Spleen (tissue), 11 donors: ENCODE measurements at regions not wholly inside any gene's neighbourhood (a gene's known extent, or its start where the extent isn't known, plus 50 kb on each side); places are given as distances from the start of the nearest gene placed in this dataset.
A peak's percentile ranks its signal among the peaks of the same experiment; 100 is the strongest.

ENCODE experiments used
- DNase-seq: peaks from one replicate; pipeline ENCODE4 v3.0.0-alpha.2; 2020
- H3K27ac ChIP-seq, 8 donors: fragments of 200-600 bp; sonication (generic) in 7 of 8; 1 replicate in 4 of 8; 2 replicates in 4 of 8; pipeline versions ENCODE4 v1.5.0 to v1.8.0; 2016 to 2021; ENCODE audit warnings: inconsistent platforms in 4 of 8, mild to moderate bottlenecking in 4 of 8, moderate library complexity in 1 of 8
- H3K27me3 ChIP-seq, 7 donors: fragments of 200-600 bp; sonication (generic) in 6 of 7; replicated peaks in 1 of 7; 1 replicate in 4 of 7; 2 replicates in 3 of 7; pipeline versions ENCODE4 v1.5.0 to v1.8.0; 2016 to 2021; ENCODE audit warnings: inconsistent platforms in 3 of 7, mild to moderate bottlenecking in 1 of 7
- H3K36me3 ChIP-seq, 6 donors: fragments of 200-600 bp; sonication (generic) in 5 of 6; 1 replicate in 4 of 6; 2 replicates in 2 of 6; pipeline versions ENCODE4 v1.5.0 to v1.8.0; 2016 to 2021; ENCODE audit warnings: inconsistent platforms in 2 of 6
- H3K4me1 ChIP-seq, 6 donors: fragments of 200-600 bp; sonication (generic) in 5 of 6; 1 replicate in 3 of 6; 2 replicates in 3 of 6; pipeline versions ENCODE4 v1.5.0 to v1.8.0; 2016 to 2021; ENCODE audit warnings: inconsistent platforms in 3 of 6
- H3K4me3 ChIP-seq, 8 donors: fragments of 200-600 bp; sonication (generic) in 7 of 8; 1 replicate in 4 of 8; 2 replicates in 4 of 8; pipeline versions ENCODE4 v1.5.0 to v1.8.0; 2016 to 2021; ENCODE audit warnings: inconsistent platforms in 4 of 8, mild to moderate bottlenecking in 4 of 8, moderate library complexity in 2 of 8
- H3K9me3 ChIP-seq, 8 donors: fragments of 200-600 bp; sonication (generic) in 7 of 8; 1 replicate in 4 of 8; 2 replicates in 4 of 8; pipeline versions ENCODE4 v1.5.0 to v1.8.0; 2016 to 2021; ENCODE audit warnings: inconsistent platforms in 4 of 8
- POLR2A ChIP-seq, 3 donors: fragments of 450-650 bp; IDR thresholded peaks; one replicate each; pipeline ENCODE4 v1.5.1; 2017; ENCODE audit warnings: antibody characterized with exemption in 3 of 3, mild to moderate bottlenecking in 1 of 3
- POLR2AphosphoS5 ChIP-seq, 3 donors: sonication (generic); formaldehyde crosslinking; IDR thresholded peaks; one replicate each; pipeline ENCODE4 v1.5.1; 2017; ENCODE audit warnings: antibody characterized with exemption in 3 of 3
- WGBS, 5 donors: extraction: QIAGEN DNeasy Blood & Tissue Kit in 3 of 5; methylation state at CpG; one replicate each; pipeline versions ENCODE4 v1.1.5 to v1.1.7; 2013 to 2018; 5-methylcytosine and 5-hydroxymethylcytosine counted together
- intact Hi-C: fragments of 100-400 bp; cut with DNase I; formaldehyde crosslinking; loops from one replicate; pipeline ENCODE4 v1.15.0; 2023; ENCODE audit warnings: low total_unique reads
- TF ChIP-seq, protein P1 (sequence below), 11 experiments: fragments of 200-600 bp in 7 of 11; fragments of 450-650 bp in 4 of 11; sonication (generic) in 4 of 11; IDR thresholded peaks in 8 of 11; conservative IDR thresholded peaks in 3 of 11; 1 replicate in 7 of 11; 2 replicates in 4 of 11; pipeline versions ENCODE4 v1.4.0 to v1.8.0; 2016 to 2021; ENCODE audit warnings: antibody characterized with exemption in 11 of 11, inconsistent platforms in 4 of 11, mild to moderate bottlenecking in 1 of 11
- donor health status: healthy with polysubstance abuse.
- donor health status: DM: no; HTN: no; CAD: no; lungs with moderate emphysema.
- donor health status: DM: no; HTN: no; CAD: no.
- donor health status: Bipolar disorder and iron deficiency.
- donor health status: healthy.
- donor health status: DM: no; HTN: no; CAD: no.
- donor health status: DM: yes; HTN: yes; CAD: no.

DNA sequence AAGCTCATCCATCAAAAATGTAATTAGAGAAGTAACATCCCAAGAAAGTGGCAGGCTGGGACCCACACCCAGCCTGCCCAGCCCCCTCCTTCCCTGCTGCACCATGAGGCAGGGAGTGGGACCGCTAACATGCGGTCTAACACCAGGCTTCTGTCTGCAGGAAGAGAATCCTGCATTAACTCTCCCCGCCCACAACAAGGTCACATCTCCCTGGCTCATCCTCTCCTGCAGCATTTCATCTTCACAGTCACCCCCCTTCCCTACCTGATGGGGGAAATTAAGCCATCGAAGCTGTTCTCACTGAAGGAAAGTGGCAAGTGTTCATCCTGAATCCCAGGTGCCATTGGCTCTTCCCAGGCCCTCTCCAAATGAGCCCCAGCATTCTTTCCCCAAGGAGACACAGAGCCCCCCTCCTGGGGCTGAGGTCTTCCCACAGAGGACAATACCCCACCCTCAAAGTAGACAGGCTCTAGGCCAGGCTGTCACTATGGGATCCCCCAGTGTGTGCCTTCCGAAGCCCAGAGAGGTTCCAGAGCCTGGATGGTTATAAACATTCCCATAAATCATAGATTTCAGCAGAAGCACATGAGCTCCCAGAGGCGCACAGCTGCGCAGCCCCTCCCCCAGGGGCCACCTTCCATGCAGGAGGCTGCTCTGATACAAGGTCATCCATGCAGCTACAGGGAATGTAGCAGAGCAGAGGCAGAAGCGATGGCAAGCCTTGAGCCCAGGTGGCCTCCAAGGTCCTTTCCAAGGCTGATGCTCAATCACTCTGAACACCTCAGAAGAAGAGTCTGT is 148.0 kb downstream of the OAT start:
- peak; percentile 47 for DNase-seq
- intact Hi-C loops = no loop called here
- H3K27ac ChIP-seq = no peak overlapping the region
- no peaks in the 10 kb centered on the region for H3K27me3 ChIP-seq
- H3K36me3 ChIP-seq = no peaks in the 10 kb centered on the region
- peaks cover 0 to 18% (median 5%) of the 10 kb centered on the region in 6 donors for H3K4me1 ChIP-seq
- peaks cover 8 to 36% (median 31%) of the 10 kb centered on the region in 8 donors for H3K9me3 ChIP-seq
- no peak for TF ChIP-seq POLR2A (IDR thresholded peaks at IDR 0.05)
- no peak for TF ChIP-seq POLR2AphosphoS5 (IDR thresholded peaks at IDR 0.05)
- TF ChIP-seq, protein P1, sequence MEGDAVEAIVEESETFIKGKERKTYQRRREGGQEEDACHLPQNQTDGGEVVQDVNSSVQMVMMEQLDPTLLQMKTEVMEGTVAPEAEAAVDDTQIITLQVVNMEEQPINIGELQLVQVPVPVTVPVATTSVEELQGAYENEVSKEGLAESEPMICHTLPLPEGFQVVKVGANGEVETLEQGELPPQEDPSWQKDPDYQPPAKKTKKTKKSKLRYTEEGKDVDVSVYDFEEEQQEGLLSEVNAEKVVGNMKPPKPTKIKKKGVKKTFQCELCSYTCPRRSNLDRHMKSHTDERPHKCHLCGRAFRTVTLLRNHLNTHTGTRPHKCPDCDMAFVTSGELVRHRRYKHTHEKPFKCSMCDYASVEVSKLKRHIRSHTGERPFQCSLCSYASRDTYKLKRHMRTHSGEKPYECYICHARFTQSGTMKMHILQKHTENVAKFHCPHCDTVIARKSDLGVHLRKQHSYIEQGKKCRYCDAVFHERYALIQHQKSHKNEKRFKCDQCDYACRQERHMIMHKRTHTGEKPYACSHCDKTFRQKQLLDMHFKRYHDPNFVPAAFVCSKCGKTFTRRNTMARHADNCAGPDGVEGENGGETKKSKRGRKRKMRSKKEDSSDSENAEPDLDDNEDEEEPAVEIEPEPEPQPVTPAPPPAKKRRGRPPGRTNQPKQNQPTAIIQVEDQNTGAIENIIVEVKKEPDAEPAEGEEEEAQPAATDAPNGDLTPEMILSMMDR (IDR thresholded peaks at IDR 0.05 in 8 of 11, conservative IDR thresholded peaks at IDR 0.05 in 3 of 11) = no peak
- 78 to 87% (median 81%) methylated on average over 7 to 8 of the region's 8 CpGs for WGBS, 5 donors
- no peak overlapping the region for H3K4me3 ChIP-seq

DNA sequence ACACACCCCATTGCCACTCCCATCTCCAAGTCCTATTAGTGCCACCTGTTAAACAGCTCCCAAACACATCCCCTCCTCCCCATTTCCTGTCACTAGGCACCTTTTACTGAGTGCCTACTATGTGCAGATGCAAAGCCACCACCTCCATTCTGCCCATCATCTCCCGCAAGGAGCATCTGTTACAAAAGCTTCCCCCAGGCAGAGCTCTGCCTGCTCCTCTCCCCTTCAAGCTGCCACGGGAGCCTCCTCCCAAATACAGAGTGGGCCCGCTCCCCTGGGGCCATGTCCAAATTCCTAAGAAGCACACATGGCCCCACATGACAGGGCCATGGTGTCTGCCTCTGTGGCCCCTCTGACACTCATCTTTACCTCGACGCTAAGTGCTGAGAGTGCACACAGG is 149.7 kb downstream of the OAT start:
- DNase-seq = peak; percentile 9
- Histone ChIP-seq H3K4me3 (no peak overlapping the region), H3K9me3 (peaks cover 8 to 26% (median 24%) of the 10 kb centered on the region in 8 donors), H3K4me1 (peaks cover 0 to 18% (median 5%) of the 10 kb centered on the region in 6 donors), H3K27me3 (no peaks in the 10 kb centered on the region), H3K36me3 (no peaks in the 10 kb centered on the region), H3K27ac (no peak overlapping the region)
- TF ChIP-seq, protein P1 (IDR thresholded peaks at IDR 0.05 in 8 of 11, conservative IDR thresholded peaks at IDR 0.05 in 3 of 11) = no peak
- TF ChIP-seq POLR2A (IDR thresholded peaks at IDR 0.05) = no peak
- TF ChIP-seq POLR2AphosphoS5 (IDR thresholded peaks at IDR 0.05) = no peak
- intact Hi-C loops = no loop called here
- whole genome bisulfite sequencing, 5 donors = 72 to 91% (median 88%) methylated on average over 5 of the region's 5 CpGs

DNA sequence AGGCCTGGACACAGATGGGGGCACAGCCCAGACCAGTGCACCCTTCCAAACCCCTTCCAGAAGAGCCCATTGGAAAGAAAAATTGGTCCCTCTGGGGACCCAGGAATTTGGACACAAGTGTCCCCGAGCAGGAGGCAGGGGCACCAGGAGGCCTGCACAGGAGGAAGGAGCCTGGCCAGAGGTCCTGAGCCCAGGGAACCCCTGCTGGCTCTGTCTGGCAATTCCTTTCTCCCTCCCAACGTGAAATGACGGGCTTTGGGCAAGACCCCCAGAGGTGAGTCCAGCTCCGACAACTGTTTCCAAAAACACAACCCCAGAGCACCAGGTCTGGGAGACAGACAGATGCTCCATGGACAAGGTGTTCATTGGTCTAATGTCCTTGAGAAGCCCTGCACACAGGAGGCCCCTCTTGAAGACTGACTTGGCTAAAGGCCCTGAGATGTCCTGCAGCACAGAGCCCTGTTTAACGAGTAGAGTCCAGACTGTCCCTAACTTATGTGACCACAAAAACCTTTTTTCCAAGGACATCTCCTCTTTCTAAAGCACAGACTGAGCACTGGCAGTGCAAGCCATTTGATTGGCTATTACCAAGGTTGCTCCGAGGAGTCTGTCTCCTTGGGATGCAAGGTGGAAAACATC is 150.7 kb downstream of the OAT start:
- intact Hi-C loops = no loop called here
- peak overlapping the region in 1 of 8 donors; percentile 15 for H3K27ac ChIP-seq
- no peak overlapping the region for H3K4me3 ChIP-seq
- TF ChIP-seq POLR2AphosphoS5 (IDR thresholded peaks at IDR 0.05) = no peak
- TF ChIP-seq, protein P1 (IDR thresholded peaks at IDR 0.05 in 8 of 11, conservative IDR thresholded peaks at IDR 0.05 in 3 of 11) = no peak
- no peak for TF ChIP-seq POLR2A (IDR thresholded peaks at IDR 0.05)
- no peaks in the 10 kb centered on the region for H3K36me3 ChIP-seq
- peaks cover 3 to 16% (median 14%) of the 10 kb centered on the region in 8 donors for H3K9me3 ChIP-seq
- WGBS, 5 donors = 83 to 91% (median 87%) methylated on average over 3 to 6 of the region's 6 CpGs
- H3K27me3 ChIP-seq = no peaks in the 10 kb centered on the region
- DNase-seq = peak; percentile 34
- peaks cover 0 to 18% (median 5%) of the 10 kb centered on the region in 6 donors for H3K4me1 ChIP-seq
